Immature natural killer cell (primary cell): ENCODE measurements at regions not wholly inside any gene's neighbourhood (a gene's known extent, or its start where the extent isn't known, plus 50 kb on each side); places are given as distances from the start of the nearest gene placed in this dataset.
"Not testable (repeated sequence)": the region's sequence is repeated elsewhere in the genome, so short reads cannot be mapped to it uniquely, and the experiment has no call there.

Experiments
- DNase-seq, 3 donors: peaks; one replicate each; pipeline ENCODE4 v3.0.0; 2022; ENCODE audit warnings: mixed read lengths in 1 of 3
- H3K27ac Mint-ChIP-seq, 6 donors: one replicate each; pipeline ENCODE4 v1.8.0; 2020; ENCODE audit warnings: mixed read lengths in 6 of 6, mild to moderate bottlenecking in 5 of 6, inconsistent platforms in 4 of 6, moderate library complexity in 3 of 6
- H3K27me3 Mint-ChIP-seq, 3 donors: one replicate each; pipeline ENCODE4 v1.8.0; 2020 to 2021; ENCODE audit warnings: low read depth in 3 of 3, mild to moderate bottlenecking in 3 of 3, mixed read lengths in 3 of 3, moderate library complexity in 3 of 3, inconsistent platforms in 1 of 3
- H3K36me3 Mint-ChIP-seq, 3 donors: one replicate each; pipeline ENCODE4 v1.8.0; 2020; ENCODE audit warnings: mixed read lengths in 3 of 3, inconsistent platforms in 2 of 3, mild to moderate bottlenecking in 2 of 3
- H3K4me1 Mint-ChIP-seq, 2 donors: one replicate each; pipeline ENCODE4 v1.8.0; 2020; ENCODE audit warnings: inconsistent platforms in 2 of 2, mild to moderate bottlenecking in 2 of 2, mixed read lengths in 2 of 2, moderate library complexity in 1 of 2
- H3K4me3 Mint-ChIP-seq, 5 donors: one replicate each; pipeline ENCODE4 v1.8.0; 2020; ENCODE audit warnings: mild to moderate bottlenecking in 5 of 5, mixed read lengths in 5 of 5, inconsistent platforms in 3 of 5, moderate library complexity in 3 of 5
- H3K9me3 Mint-ChIP-seq, 6 donors: one replicate each; pipeline ENCODE4 v1.8.0; 2020; ENCODE audit warnings: mild to moderate bottlenecking in 6 of 6, mixed read lengths in 6 of 6, inconsistent platforms in 4 of 6, moderate library complexity in 3 of 6

DNA sequence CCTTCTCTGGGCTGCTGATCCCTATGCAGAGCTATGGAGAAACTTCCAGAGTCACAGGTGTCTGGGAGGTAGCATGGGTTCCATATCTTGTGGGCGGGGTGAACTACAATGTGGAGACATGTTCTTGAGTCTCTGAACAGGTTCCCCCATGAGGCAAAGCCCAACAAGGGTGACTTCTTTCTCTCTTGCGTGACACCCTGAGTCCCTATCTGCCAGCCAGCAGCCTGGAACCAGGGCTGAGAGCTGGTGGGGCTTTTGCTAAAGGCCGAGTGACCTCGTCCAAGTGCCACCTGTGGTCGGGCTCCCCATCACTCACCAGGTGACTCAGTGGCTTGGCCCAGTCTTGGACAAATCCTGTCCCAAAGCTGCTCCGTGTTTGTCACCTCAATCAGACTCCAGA, 88.0 kb upstream of the ZNF536 start:
- no peak overlapping the region for H3K4me3 Mint-ChIP-seq
- H3K9me3 Mint-ChIP-seq: no peaks in the 10 kb centered on the region
- no peaks in the 10 kb centered on the region for H3K4me1 Mint-ChIP-seq
- peaks cover 4 to 10% (median 8%) of the 10 kb centered on the region in 3 donors for H3K27me3 Mint-ChIP-seq
- no peak overlapping the region for H3K27ac Mint-ChIP-seq
- no peaks in the 10 kb centered on the region for H3K36me3 Mint-ChIP-seq
- DNase-seq: no peak

DNA sequence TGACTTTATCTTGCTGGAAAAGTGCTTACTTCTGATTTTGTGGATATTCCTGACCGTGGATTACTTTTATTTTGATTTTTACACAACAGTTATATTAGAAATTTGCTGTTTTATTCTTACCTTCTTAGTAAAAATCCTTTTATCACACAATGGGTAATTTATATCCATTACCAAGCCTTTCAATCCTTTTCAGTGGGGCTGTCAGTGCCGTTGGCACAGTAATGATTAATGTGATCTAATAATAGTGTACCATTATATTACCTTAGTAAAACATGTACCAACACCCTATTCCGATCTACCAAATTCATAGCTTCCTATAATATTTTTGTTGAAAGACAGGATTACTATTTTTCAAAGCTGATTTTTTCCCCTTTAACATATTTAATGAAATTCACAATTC, 87.3 kb upstream of the ZNF536 start:
- Mint-ChIP-seq H3K36me3 (no peaks in the 10 kb centered on the region), H3K27ac (no peak overlapping the region), H3K27me3 (peaks cover 4 to 10% (median 6%) of the 10 kb centered on the region in 3 donors), H3K4me3 (no peak overlapping the region), H3K9me3 (peaks cover 0 to 1% (median 0%) of the 10 kb centered on the region in 6 donors), H3K4me1 (no peaks in the 10 kb centered on the region)
- DNase-seq: no peak

DNA sequence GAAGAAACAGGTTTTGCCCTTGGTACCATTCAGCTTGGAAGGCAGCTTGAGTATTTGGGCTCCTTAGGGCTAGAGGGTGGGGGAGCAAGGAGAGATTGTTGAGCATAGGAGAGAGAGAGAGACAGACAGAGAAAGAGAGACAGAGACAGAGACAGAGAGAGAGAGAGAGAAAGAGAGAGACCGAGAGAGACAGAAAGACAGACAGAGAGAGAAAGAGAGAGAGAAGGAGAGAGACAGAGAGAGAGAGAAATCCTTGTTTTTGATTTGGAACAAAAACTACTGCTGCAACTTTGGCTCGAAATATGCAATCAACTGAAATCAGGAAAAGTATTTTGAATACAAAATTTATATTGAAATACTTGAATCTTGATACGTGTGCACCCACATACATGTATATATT, 85.8 kb upstream of the ZNF536 start:
- Mint-ChIP-seq H3K9me3 (peaks cover 0 to 2% (median 0%) of the 10 kb centered on the region in 6 donors), H3K27me3 (peaks cover 0 to 11% (median 6%) of the 10 kb centered on the region in 3 donors), H3K27ac (no peak overlapping the region), H3K4me1 (no peaks in the 10 kb centered on the region), H3K36me3 (no peaks in the 10 kb centered on the region), H3K4me3 (no peak overlapping the region)
- no peak for DNase-seq

DNA sequence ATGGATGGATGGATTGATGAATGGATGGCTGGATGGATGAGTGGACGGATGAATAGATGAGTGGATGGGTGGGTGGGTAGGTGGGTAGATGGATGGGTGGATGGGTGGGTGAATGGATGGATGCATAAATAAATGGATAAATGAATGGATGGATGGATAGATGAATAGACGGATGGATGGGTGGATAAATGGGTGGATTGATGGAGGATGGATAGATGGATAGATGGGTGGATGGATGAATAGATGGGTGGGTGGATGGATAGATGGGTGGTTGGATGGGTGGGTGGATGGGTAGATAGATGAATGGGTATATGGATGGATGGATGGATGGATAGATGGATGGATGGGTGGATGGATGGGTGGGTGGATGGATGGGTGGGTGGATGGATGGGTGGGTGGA, 84.9 kb upstream of the ZNF536 start:
- Mint-ChIP-seq H3K27me3 (peaks cover 0 to 11% (median 6%) of the 10 kb centered on the region in 3 donors), H3K9me3 (peaks cover 0 to 2% (median 0%) of the 10 kb centered on the region in 6 donors), H3K4me1 (no peaks in the 10 kb centered on the region), H3K36me3 (no peaks in the 10 kb centered on the region), H3K4me3 (no peak overlapping the region), H3K27ac (no peak overlapping the region)
- no peak for DNase-seq

DNA sequence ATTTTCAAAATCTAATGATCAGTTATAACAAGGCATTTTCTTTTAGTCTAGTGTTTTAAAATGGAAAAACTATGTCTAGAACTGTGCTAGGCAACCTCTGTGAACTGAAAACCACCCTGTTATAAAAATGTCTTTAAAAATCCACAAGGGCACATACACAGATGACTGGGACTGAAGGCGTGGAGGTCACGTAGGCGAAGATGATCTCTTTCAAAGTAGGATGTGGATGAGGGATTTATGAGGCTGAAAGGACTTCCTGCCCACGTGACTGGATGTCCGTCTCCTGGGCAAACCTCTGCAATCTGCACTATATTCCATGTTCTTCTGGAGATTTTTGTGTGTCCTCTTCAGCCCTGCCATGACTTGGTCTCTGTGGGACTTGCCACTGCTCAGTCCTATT, 84.2 kb upstream of the ZNF536 start:
- DNase-seq: no peak
- no peak overlapping the region for H3K27ac Mint-ChIP-seq
- H3K9me3 Mint-ChIP-seq: peaks cover 0 to 2% (median 0%) of the 10 kb centered on the region in 6 donors
- peaks cover 0 to 11% (median 2%) of the 10 kb centered on the region in 3 donors for H3K27me3 Mint-ChIP-seq
- no peaks in the 10 kb centered on the region for H3K4me1 Mint-ChIP-seq
- H3K36me3 Mint-ChIP-seq: no peaks in the 10 kb centered on the region
- no peak overlapping the region for H3K4me3 Mint-ChIP-seq

DNA sequence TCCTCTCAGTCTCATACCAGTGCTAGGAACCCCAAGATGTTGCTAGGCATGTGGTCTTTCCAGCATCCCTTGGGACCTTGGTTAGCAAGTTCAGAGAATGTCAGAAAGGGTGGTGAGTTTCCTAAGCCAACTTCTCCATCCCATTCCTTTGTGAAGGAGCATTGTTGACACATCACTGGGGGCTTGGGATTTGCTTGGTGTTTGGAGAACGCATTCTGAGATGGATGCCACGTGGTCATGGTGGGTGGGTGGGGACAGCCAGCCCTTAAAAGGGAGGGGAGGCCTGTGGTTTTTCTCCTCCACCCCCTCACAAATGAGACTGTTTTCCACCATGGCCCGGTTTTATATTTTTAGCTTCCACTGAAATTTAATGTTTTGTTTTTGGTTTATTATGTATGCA, 83.3 kb upstream of the ZNF536 start:
- Mint-ChIP-seq H3K27ac (no peak overlapping the region), H3K36me3 (no peaks in the 10 kb centered on the region), H3K4me1 (no peaks in the 10 kb centered on the region), H3K4me3 (no peak overlapping the region), H3K9me3 (peaks cover 0 to 2% (median 0%) of the 10 kb centered on the region in 6 donors), H3K27me3 (peaks cover 0 to 8% (median 2%) of the 10 kb centered on the region in 3 donors)
- DNase-seq: no peak

DNA sequence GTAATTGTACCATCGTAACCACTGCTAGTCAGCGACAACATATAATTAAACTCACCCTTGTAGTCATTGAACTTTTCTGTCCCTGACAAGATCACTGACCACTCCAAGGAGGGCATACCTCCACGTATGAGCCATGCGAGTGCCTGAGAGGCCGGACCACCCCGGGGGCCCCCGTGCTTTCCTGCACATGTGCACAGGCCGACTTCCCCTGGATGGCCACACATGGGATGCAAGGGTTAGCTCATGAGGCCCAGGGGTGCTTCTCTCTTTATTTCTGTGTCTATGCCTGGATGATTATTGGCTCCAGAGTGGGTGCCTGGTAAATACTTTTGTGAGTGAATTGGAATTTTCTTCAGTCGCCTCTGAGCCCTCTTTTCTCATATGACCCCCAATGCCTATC, 82.8 kb upstream of the ZNF536 start:
- no peaks in the 10 kb centered on the region for H3K4me1 Mint-ChIP-seq
- H3K27ac Mint-ChIP-seq: no peak overlapping the region
- H3K36me3 Mint-ChIP-seq: no peaks in the 10 kb centered on the region
- DNase-seq: no peak
- H3K27me3 Mint-ChIP-seq: peaks cover 0 to 8% (median 2%) of the 10 kb centered on the region in 3 donors
- no peak overlapping the region for H3K4me3 Mint-ChIP-seq
- H3K9me3 Mint-ChIP-seq: peaks cover 0 to 2% (median 0%) of the 10 kb centered on the region in 6 donors

DNA sequence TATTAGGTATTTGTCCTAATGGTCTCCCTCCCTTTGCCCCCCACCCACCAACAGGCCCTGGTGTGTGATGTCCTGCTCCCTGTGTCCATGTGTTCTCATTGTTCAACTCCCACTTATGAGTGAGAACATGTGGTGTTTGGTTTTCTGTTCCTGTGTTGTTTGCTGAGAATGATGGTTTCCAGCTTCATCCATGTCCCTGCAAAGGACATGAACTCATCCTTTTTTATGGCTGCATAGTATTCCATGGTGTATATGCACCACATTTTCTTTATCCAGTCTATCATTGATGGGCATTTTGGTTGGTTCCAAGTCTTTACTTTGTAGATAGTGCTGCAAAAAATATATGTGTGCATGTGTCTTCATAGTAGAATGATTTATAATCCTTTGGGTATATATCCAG, 81.4 kb upstream of the ZNF536 start:
- not testable (repeated sequence) for H3K4me1 Mint-ChIP-seq, DNase-seq, H3K9me3 Mint-ChIP-seq, H3K36me3 Mint-ChIP-seq, H3K27ac Mint-ChIP-seq, H3K4me3 Mint-ChIP-seq
- H3K27me3 Mint-ChIP-seq: peaks cover 0 to 10% (median 3%) of the 10 kb centered on the region in 3 donors

DNA sequence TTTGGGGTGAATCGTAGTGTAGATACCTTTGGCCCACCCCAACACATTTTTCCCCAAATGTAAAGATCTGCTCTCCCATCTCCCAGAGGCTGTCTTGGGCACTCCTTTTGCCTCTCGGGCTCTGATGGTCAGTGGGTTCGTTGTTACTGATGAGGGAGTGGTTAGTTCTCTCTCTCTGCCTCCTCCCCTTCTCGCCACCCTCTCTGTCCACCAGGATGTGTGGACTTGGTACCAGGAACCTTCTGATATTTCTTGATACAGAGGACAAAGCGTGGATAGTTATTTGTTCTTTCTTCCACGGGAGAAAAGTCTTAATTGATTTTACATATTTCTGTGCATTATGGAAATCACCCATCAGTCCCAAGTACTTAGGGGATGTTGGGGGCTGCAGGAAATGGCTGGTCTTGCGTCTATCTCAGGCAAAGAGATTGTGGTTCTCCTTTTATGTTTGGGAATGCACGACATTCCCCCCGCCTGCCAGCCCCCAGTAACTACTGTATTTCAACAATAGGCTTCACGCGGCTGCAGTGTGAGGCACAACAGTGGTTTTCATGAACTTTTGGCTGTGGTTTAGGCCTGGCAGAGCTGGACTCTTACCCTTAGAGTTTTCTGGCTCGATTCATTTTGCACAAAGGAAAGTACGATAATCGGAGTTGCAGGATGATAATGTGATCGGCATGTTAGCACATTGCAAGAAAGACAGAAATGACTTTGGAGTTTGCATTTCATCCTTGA, 79.0 kb upstream of the ZNF536 start:
- Mint-ChIP-seq H3K9me3 (peaks cover 0 to 2% (median 0%) of the 10 kb centered on the region in 6 donors), H3K36me3 (no peaks in the 10 kb centered on the region), H3K27me3 (peaks cover 0 to 5% (median 3%) of the 10 kb centered on the region in 3 donors), H3K4me1 (no peaks in the 10 kb centered on the region), H3K4me3 (no peak overlapping the region), H3K27ac (no peak overlapping the region)
- DNase-seq: no peak

DNA sequence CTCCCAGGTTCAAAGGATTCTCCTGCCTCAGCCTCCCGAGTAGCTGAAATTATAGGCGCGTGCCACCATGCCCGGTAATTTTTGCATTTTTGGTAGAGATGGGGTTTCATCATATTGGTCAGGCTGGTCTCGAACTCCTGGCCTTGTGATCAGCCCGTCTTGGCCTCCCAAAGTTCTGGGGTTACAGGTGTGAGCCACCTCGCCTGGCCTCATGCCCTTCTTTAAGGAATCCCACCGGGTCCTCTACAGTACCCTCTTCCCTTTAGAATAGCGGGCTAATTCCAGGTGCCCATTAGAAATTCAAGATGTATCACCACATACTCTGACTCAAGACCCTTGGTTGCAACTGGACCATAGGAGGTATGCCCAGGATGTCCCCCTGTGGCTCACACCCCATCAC, 74.2 kb upstream of the ZNF536 start:
- Mint-ChIP-seq H3K9me3 (no peaks in the 10 kb centered on the region), H3K36me3 (no peaks in the 10 kb centered on the region), H3K27ac (no peak overlapping the region), H3K4me1 (no peaks in the 10 kb centered on the region), H3K4me3 (no peak overlapping the region), H3K27me3 (peaks cover 1 to 4% (median 2%) of the 10 kb centered on the region in 3 donors)
- no peak for DNase-seq

DNA sequence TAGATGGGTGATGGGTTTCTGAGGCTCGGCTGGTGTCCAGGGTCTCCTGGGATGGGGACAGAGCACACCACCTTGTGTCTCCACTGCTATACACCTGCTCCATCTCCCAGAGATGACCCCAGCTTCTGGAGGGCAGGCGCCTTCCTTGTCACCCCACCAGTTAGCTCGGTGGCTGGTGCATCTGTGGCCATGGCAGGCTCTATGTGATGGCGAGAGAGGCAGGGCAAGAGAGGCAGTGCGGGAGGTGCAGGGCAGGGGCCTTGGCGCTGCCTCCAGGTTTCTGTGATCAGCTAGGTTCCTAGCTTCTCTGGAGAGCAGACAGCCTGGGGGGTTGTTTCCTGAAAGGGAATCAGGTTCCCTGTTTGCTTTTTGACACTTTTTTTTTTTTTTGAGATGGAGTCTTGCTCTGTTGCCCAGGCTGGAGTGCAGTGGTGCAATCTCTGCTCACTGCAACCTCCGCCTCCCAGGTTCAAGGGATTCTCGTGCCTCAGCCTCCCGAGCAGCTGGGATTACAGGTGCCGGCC, 69.0 kb upstream of the ZNF536 start:
- DNase-seq: no peak
- no peak overlapping the region for H3K4me3 Mint-ChIP-seq
- no peaks in the 10 kb centered on the region for H3K4me1 Mint-ChIP-seq
- no peak overlapping the region for H3K27ac Mint-ChIP-seq
- H3K27me3 Mint-ChIP-seq: peaks cover 2 to 6% (median 2%) of the 10 kb centered on the region in 3 donors
- H3K9me3 Mint-ChIP-seq: peaks cover 0 to 2% (median 0%) of the 10 kb centered on the region in 6 donors
- H3K36me3 Mint-ChIP-seq: no peaks in the 10 kb centered on the region

DNA sequence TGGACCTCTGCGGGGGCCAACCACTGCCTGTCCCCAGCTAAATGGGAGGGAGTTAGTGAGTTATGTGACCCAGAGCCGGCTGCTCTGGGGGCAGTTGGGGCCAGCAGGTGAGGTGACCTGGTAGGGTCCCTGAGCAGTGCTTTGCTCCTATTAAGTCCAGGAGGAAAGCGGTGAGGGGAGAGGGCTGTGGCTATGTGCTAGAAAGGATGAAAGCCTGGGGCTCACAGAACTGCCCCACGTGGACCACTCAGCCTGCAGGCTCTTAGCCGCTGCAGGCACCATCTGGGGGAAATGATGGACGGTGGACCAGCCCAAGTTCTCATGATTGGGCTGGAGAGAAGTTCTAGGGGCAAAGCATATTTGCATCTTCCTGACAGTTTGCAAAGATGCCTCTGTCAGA, 67.6 kb upstream of the ZNF536 start:
- peaks cover 2 to 4% (median 2%) of the 10 kb centered on the region in 3 donors for H3K27me3 Mint-ChIP-seq
- peaks cover 0 to 2% (median 0%) of the 10 kb centered on the region in 6 donors for H3K9me3 Mint-ChIP-seq
- DNase-seq: no peak
- no peaks in the 10 kb centered on the region for H3K36me3 Mint-ChIP-seq
- H3K27ac Mint-ChIP-seq: no peak overlapping the region
- no peaks in the 10 kb centered on the region for H3K4me1 Mint-ChIP-seq
- no peak overlapping the region for H3K4me3 Mint-ChIP-seq

DNA sequence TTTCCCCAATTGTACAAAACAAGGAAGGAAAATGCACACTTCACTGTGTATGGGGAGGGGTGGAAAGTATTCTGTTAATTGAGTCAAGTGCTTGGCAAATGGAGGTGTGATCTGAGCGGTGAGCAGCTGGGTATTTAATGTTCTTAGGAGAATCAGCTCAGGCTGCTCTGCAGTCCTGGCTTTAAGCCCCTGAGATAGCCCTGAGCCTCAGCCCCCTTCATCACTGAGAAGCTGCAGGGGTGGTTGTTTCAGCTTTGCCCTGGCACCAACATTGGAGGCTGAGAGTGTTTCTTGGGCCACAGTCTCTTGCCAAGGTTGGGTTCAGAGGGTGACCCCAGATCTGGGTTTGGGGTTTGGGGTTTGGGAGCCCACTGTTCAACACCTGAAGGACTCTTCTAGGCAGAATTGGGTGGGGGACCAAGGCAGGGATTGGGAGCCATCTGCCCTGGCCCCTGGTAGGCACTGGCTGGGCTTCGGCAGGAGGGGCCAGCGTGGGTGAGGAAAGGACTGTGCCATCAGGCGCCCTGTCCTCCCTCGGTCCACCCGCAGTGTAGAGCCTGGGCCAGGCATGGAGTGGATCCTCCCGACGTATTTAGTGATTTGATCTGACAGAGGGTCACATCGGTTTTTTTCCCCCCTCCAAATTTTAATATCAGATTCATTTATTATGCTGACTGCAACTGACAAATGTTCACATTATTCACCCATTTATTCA, 66.7 kb upstream of the ZNF536 start:
- no peak overlapping the region for H3K4me3 Mint-ChIP-seq
- H3K27ac Mint-ChIP-seq: no peak overlapping the region
- DNase-seq: no peak
- H3K4me1 Mint-ChIP-seq: no peaks in the 10 kb centered on the region
- H3K9me3 Mint-ChIP-seq: peaks cover 0 to 2% (median 0%) of the 10 kb centered on the region in 6 donors
- H3K27me3 Mint-ChIP-seq: peaks cover 2 to 4% (median 2%) of the 10 kb centered on the region in 3 donors
- no peaks in the 10 kb centered on the region for H3K36me3 Mint-ChIP-seq

DNA sequence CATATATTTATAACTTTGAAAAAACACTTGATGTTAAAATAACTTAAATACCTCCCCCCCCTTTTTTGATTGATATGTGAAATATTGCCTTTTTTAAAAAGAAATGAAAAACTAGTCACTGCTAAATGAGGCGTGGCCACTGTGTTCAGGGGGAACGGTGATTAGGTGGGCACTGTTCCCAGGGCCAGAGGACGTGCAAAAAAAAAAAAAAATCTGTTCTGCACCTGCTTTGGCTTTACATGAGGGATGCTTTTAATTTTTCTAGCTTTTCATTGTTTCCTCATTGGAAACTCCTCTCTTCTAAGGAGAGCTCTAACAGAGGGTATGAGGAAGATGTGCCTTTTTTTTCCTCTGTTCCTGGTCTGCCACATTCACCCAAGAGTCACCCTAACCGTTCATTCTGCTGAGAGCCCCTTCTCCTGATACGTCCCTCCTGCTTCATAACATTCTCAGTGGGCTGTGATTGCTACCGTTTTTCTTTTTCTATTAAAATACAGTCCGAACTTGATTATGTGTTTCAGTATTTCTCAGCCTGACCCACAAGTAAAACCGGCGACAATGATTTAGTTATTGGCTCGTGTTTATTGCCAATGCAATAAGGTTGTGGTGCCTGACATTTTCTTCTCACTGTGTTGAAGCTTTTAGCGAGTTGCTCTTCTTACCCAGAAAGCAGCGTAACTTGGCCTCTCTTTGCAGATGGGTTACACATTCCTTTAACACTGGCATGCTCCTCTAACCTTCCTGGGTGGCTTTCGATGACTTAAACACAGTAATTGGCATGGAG, 64.8 kb upstream of the ZNF536 start:
- peaks cover 0 to 2% (median 0%) of the 10 kb centered on the region in 6 donors for H3K9me3 Mint-ChIP-seq
- H3K4me3 Mint-ChIP-seq: no peak overlapping the region
- peaks cover 2 to 4% (median 2%) of the 10 kb centered on the region in 3 donors for H3K27me3 Mint-ChIP-seq
- DNase-seq: no peak
- H3K36me3 Mint-ChIP-seq: no peaks in the 10 kb centered on the region
- H3K27ac Mint-ChIP-seq: no peak overlapping the region
- no peaks in the 10 kb centered on the region for H3K4me1 Mint-ChIP-seq
